Stomach (tissue), 8 donors: ENCODE measurements at regions not wholly inside any gene's neighbourhood (a gene's known extent, or its start where the extent isn't known, plus 50 kb on each side); places are given as distances from the start of the nearest gene placed in this dataset.

Source experiments
- DNase-seq, 2 donors: peaks; one replicate each; pipeline versions ENCODE4 v3.0.0 to v3.0.0-alpha.2; 2013 to 2019
- H3K27ac ChIP-seq, 5 donors: fragments of 200-600 bp in 4 of 5; sonication (generic) in 4 of 5; one replicate each; pipeline ENCODE4 v1.5.1; 2013 to 2019; ENCODE audit warnings: mild to moderate bottlenecking in 1 of 5, moderate library complexity in 1 of 5
- H3K27me3 ChIP-seq, 3 donors: fragments of 200-600 bp; sonication (generic); one replicate each; pipeline ENCODE4 v1.5.1; 2017 to 2019; ENCODE audit warnings: mixed run types in 1 of 3
- H3K36me3 ChIP-seq, 4 donors: fragments of 200-600 bp; sonication (generic); 1 replicate in 3 of 4; 2 replicates in 1 of 4; pipeline ENCODE4 v1.5.1; 2016 to 2019
- H3K4me1 ChIP-seq, 4 donors: fragments of 200-600 bp; sonication (generic); one replicate each; pipeline ENCODE4 v1.5.1; 2016 to 2019
- H3K4me3 ChIP-seq, 4 donors: fragments of 200-600 bp; sonication (generic) in 3 of 4; one replicate each; pipeline ENCODE4 v1.5.1; 2016 to 2019; ENCODE audit warnings: mild to moderate bottlenecking in 1 of 4
- H3K9me3 ChIP-seq, 4 donors: fragments of 200-600 bp; sonication (generic); one replicate each; pipeline ENCODE4 v1.5.1; 2016 to 2019
- CTCF ChIP-seq, 7 experiments: fragments of 450-650 bp in 4 of 7; fragments of 200-600 bp in 3 of 7; sonication (generic) in 3 of 7; IDR thresholded peaks; one replicate each; pipeline ENCODE4 v1.5.1; 2016 to 2019; ENCODE audit warnings: antibody characterized with exemption in 7 of 7, control low read depth in 2 of 7, mild to moderate bottlenecking in 1 of 7
- EP300 ChIP-seq: sonication (generic); formaldehyde crosslinking; IDR thresholded peaks from one replicate; pipeline ENCODE4 v1.6.1; 2017; ENCODE audit warnings: antibody characterized with exemption
- POLR2A ChIP-seq, 4 donors: fragments of 450-650 bp; IDR thresholded peaks; one replicate each; pipeline ENCODE4 v1.6.1; 2016; ENCODE audit warnings: antibody characterized with exemption in 4 of 4, control low read depth in 2 of 4, mild to moderate bottlenecking in 1 of 4, moderate library complexity in 1 of 4
- POLR2AphosphoS5 ChIP-seq, 3 donors: sonication (generic); formaldehyde crosslinking; IDR thresholded peaks; one replicate each; pipeline ENCODE4 v1.6.1; 2016; ENCODE audit warnings: antibody characterized with exemption in 3 of 3
- WGBS, 5 donors: extraction: QIAGEN DNeasy Blood & Tissue Kit in 3 of 5; methylation state at CpG; one replicate each; pipeline versions ENCODE4 v1.1.5 to v1.1.7; 2013 to 2018; 5-methylcytosine and 5-hydroxymethylcytosine counted together
- intact Hi-C: fragments of 100-400 bp; cut with DNase I; formaldehyde crosslinking; loops from one replicate; pipeline ENCODE4 v1.15.1; 2023; ENCODE audit warnings: low total_unique reads
- donor health status: healthy with polysubstance abuse.
- donor health status: Bipolar disorder and iron deficiency.
- donor health status: healthy.

GRCh38 chr1:232193451-232193783 lies 436.5 kb downstream of the SIPA1L2 start:
- no peak for TF ChIP-seq POLR2A (IDR thresholded peaks at IDR 0.05)
- TF ChIP-seq POLR2AphosphoS5 (IDR thresholded peaks at IDR 0.05) = no peak
- TF ChIP-seq EP300 = no peak
- no peak for TF ChIP-seq CTCF (IDR thresholded peaks at IDR 0.05)
- DNase-seq = no peak
- no peak overlapping the region for H3K27ac ChIP-seq
- H3K4me3 ChIP-seq = no peak overlapping the region
- H3K36me3 ChIP-seq = no peaks in the 10 kb centered on the region
- peaks cover 0 to 5% (median 0%) of the 10 kb centered on the region in 4 donors for H3K4me1 ChIP-seq
- intact Hi-C loops = no loop called here
- H3K9me3 ChIP-seq = no peaks in the 10 kb centered on the region
- H3K27me3 ChIP-seq = no peaks in the 10 kb centered on the region

- H3K36me3 ChIP-seq = no peaks in the 10 kb centered on the region
- intact Hi-C loops = no loop called here
- H3K4me1 ChIP-seq = peaks cover 0 to 5% (median 0%) of the 10 kb centered on the region in 4 donors
- TF ChIP-seq EP300 (no peak), POLR2A (IDR thresholded peaks at IDR 0.05) (no peak), POLR2AphosphoS5 (IDR thresholded peaks at IDR 0.05) (no peak), CTCF (IDR thresholded peaks at IDR 0.05) (no peak)
- no peak overlapping the region for H3K4me3 ChIP-seq
- H3K9me3 ChIP-seq = no peaks in the 10 kb centered on the region
- H3K27ac ChIP-seq = no peak overlapping the region
- DNase-seq = no peak
- no peaks in the 10 kb centered on the region for H3K27me3 ChIP-seq
- 51 to 69% (median 65%) methylated on average over 3 of the region's 3 CpGs for WGBS, 5 donors
Measured at GRCh38 chr1:232192781-232193450, 437.0 kb downstream of the SIPA1L2 start.

- TF ChIP-seq EP300 (no peak), POLR2A (IDR thresholded peaks at IDR 0.05) (no peak), CTCF (IDR thresholded peaks at IDR 0.05) (no peak), POLR2AphosphoS5 (IDR thresholded peaks at IDR 0.05) (no peak)
- intact Hi-C loops = no loop called here
- Histone ChIP-seq H3K4me3 (no peak overlapping the region), H3K4me1 (peaks cover 0 to 5% (median 0%) of the 10 kb centered on the region in 4 donors), H3K36me3 (no peaks in the 10 kb centered on the region), H3K27ac (no peak overlapping the region), H3K9me3 (no peaks in the 10 kb centered on the region), H3K27me3 (no peaks in the 10 kb centered on the region)
- DNase-seq = no peak
- 76 to 96% (median 94%) methylated on average over 6 of the region's 6 CpGs for WGBS, 5 donors
Measured at GRCh38 chr1:232191560-232191959, 438.4 kb downstream of the SIPA1L2 start.

- intact Hi-C loops = no loop called here
- Histone ChIP-seq H3K4me1 (peaks cover 0 to 5% (median 0%) of the 10 kb centered on the region in 4 donors), H3K27me3 (no peaks in the 10 kb centered on the region), H3K36me3 (no peaks in the 10 kb centered on the region), H3K4me3 (no peak overlapping the region), H3K27ac (no peak overlapping the region), H3K9me3 (no peaks in the 10 kb centered on the region)
- no peak for DNase-seq
- TF ChIP-seq POLR2A (IDR thresholded peaks at IDR 0.05) = no peak
- TF ChIP-seq EP300 = no peak
- no peak for TF ChIP-seq POLR2AphosphoS5 (IDR thresholded peaks at IDR 0.05)
- TF ChIP-seq CTCF (IDR thresholded peaks at IDR 0.05) = no peak
- WGBS, 5 donors = 81 to 99% (median 95%) methylated on average over 2 of the region's 2 CpGs
Measured at GRCh38 chr1:232188318-232188717, 441.6 kb downstream of the SIPA1L2 start.
